ENCODE measurements at regions not wholly inside any gene's neighbourhood (a gene's known extent, or its start where the extent isn't known, plus 50 kb on each side); places are given as distances from the start of the nearest gene placed in this dataset.

- WGBS, 2 donors: 71 to 80% methylated on average over 3 of the region's 3 CpGs
Measured at GRCh38 chr2:207332480-207333212, 166.9 kb upstream of the KLF7 start.

GRCh38 chr2:207333599-207334300, 168.0 kb upstream of the KLF7 start:
- TF ChIP-seq POLR2A (IDR thresholded peaks at IDR 0.05) (no peak), CTCF (IDR thresholded peaks at IDR 0.05) (no peak)
- intact Hi-C loops (cut with DNase I; ENCODE audit: low total_unique reads): no loop called here
- WGBS, 2 donors: 83 to 85% methylated on average over 5 of the region's 5 CpGs
- no peak for DNase-seq (ENCODE audit: low spot score in 2 of 2)
- no peak overlapping the region for H3K4me3 ChIP-seq (ENCODE audit: low read depth, poor library complexity, severe bottlenecking)

More at GRCh38 chr2:207332480-207333212, 166.9 kb upstream of the KLF7 start:
- intact Hi-C loops (cut with DNase I; ENCODE audit: low total_unique reads): no loop called here
- H3K4me3 ChIP-seq (ENCODE audit: low read depth, poor library complexity, severe bottlenecking): no peak overlapping the region
- no peak for DNase-seq (ENCODE audit: low spot score in 2 of 2)
- TF ChIP-seq CTCF (IDR thresholded peaks at IDR 0.05) (no peak), POLR2A (IDR thresholded peaks at IDR 0.05) (no peak)

- TF ChIP-seq POLR2A (IDR thresholded peaks at IDR 0.05): no peak
- TF ChIP-seq CTCF (IDR thresholded peaks at IDR 0.05): no peak
- intact Hi-C loops (cut with DNase I; ENCODE audit: low total_unique reads): no loop called here
- H3K4me3 ChIP-seq (ENCODE audit: low read depth, poor library complexity, severe bottlenecking): no peak overlapping the region
- WGBS, 2 donors: 26 to 33% methylated on average over 8 of the region's 8 CpGs
- no peak for DNase-seq (ENCODE audit: low spot score in 2 of 2)
Measured at GRCh38 chr2:207334301-207334623, 168.5 kb upstream of the KLF7 start.

GRCh38 chr2:207334624-207335371, 169.1 kb upstream of the KLF7 start:
- DNase-seq (ENCODE audit: low spot score in 2 of 2): peak; percentile 72 to 90
- intact Hi-C loops (cut with DNase I; ENCODE audit: low total_unique reads): no loop called here
- TF ChIP-seq POLR2A (IDR thresholded peaks at IDR 0.05) (no peak), CTCF (IDR thresholded peaks at IDR 0.05) (no peak)
- 12 to 22% methylated on average over 20 of the region's 20 CpGs for WGBS, 2 donors
- no peak overlapping the region for H3K4me3 ChIP-seq (ENCODE audit: low read depth, poor library complexity, severe bottlenecking)

GRCh38 chr2:207337234-207338219, 171.8 kb upstream of the KLF7 start:
- H3K4me3 ChIP-seq (ENCODE audit: low read depth, poor library complexity, severe bottlenecking): no peak overlapping the region
- peak in 1 of 2 donors; percentile 48 for DNase-seq (ENCODE audit: low spot score in 2 of 2)
- intact Hi-C loops (cut with DNase I; ENCODE audit: low total_unique reads): no loop called here
- 52 to 62% methylated on average over 6 of the region's 6 CpGs for WGBS, 2 donors
- no peak for TF ChIP-seq POLR2A (IDR thresholded peaks at IDR 0.05)
- no peak for TF ChIP-seq CTCF (IDR thresholded peaks at IDR 0.05)

All from lower leg skin (tissue), 4 donors.